ENCODE measurements at regions not wholly inside any gene's neighbourhood (a gene's known extent, or its start where the extent isn't known, plus 50 kb on each side); places are given as distances from the start of the nearest gene placed in this dataset.

DNA sequence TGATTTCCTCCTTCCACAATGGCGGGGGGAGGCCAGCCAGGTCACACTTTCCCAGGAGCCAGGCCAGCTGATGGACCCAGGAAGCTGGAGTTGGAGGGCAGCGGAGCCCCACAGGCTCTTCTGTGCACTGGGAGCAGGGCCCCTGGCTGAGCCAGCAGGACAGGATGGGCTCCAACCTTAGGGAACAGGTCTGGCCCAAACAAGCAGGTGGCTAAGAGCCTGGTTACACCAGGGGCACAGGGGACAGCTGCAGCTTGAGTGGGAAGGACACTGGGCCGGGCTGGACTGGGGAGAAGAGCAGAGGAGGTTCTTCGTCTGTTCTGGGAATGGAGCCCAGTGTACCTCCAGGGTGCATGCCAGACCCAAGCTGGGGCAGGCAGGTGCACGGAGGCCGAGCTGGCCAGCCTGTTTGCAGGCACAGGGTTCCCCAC, 102.3 kb downstream of the DLL1 start:
- no peaks in the 10 kb centered on the region for H3K36me3 ChIP-seq (ENCODE audit: control insufficient read depth, low read length)
- H3K9me3 ChIP-seq (ENCODE audit: control insufficient read depth, insufficient read depth, low read length) = peaks cover 31% of the 10 kb centered on the region; the same call in 1 of the 2 replicates
- H3F3A ChIP-seq (ENCODE audit: control insufficient read depth, insufficient read depth) = no peaks in the 10 kb centered on the region
- H3K4me1 ChIP-seq (ENCODE audit: control insufficient read depth, low read length) = no peaks in the 10 kb centered on the region
- no peaks in the 10 kb centered on the region for H3K79me2 ChIP-seq (ENCODE audit: control insufficient read depth, low read length)
- TF ChIP-seq, protein P1, sequence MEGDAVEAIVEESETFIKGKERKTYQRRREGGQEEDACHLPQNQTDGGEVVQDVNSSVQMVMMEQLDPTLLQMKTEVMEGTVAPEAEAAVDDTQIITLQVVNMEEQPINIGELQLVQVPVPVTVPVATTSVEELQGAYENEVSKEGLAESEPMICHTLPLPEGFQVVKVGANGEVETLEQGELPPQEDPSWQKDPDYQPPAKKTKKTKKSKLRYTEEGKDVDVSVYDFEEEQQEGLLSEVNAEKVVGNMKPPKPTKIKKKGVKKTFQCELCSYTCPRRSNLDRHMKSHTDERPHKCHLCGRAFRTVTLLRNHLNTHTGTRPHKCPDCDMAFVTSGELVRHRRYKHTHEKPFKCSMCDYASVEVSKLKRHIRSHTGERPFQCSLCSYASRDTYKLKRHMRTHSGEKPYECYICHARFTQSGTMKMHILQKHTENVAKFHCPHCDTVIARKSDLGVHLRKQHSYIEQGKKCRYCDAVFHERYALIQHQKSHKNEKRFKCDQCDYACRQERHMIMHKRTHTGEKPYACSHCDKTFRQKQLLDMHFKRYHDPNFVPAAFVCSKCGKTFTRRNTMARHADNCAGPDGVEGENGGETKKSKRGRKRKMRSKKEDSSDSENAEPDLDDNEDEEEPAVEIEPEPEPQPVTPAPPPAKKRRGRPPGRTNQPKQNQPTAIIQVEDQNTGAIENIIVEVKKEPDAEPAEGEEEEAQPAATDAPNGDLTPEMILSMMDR (IDR thresholded peaks at IDR 0.05; ENCODE audit: low read depth, low read length, poor library complexity, severe bottlenecking) = no peak
- no peak for TF ChIP-seq EZH2phosphoT487 (IDR thresholded peaks at IDR 0.05; ENCODE audit: borderline replicate concordance, low read length)
- H3K27ac ChIP-seq (ENCODE audit: low read depth, low read length) = no peak overlapping the region
- no peaks in the 10 kb centered on the region for H3K27me3 ChIP-seq (ENCODE audit: control insufficient read depth, low read length)
- no peak overlapping the region for H3K4me2 ChIP-seq (ENCODE audit: low read length)
- no peaks in the 10 kb centered on the region for H4K20me1 ChIP-seq (ENCODE audit: control insufficient read depth, insufficient read depth, low read depth, low read length)
- H3K9me2 ChIP-seq (replicated peaks; ENCODE audit: control insufficient read depth, low read length) = no peaks in the 10 kb centered on the region
- H3K4me3 ChIP-seq (ENCODE audit: low read length) = no peak overlapping the region

DNA sequence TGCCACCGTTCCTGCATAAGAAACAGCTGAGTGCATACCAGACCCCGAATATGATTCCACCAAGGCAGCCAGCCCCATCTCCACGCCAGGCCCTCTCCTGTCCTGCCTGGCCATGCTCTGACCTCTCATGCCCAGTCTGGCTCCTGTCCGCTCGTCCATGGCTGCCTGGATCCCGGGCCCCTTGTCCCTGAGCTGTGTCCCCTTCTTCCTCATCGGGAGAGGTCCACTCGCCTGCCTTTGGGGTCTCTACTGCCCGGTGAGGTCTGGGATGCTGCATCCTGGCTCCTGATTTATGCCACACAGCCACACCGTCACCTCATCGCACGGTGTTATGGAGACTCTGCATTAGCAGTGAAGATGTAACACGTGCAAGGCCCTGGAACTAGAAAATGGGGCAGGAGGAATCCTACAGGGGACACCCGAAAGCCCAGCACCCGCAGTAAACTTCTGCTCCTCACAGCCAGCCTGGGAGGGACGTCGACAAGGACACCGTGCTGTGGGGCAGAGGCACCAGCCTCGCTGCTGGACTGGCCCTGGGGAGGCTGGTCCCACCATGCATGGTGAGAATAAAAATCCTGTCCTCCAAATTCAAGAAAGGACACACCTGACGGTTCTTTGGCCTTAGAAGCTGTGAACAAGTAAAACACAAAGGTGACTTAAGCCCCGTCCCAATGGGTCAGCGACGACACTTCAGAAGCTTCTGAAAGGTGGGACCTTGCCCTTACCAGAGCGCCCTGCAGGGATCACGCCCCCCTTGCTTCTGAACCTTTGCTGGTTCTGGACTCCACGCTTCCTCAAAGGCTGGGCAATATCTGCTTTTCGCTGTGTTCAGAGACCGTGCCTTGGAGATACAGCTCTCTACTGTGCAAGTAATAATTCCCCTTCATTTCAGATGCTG, 103.0 kb downstream of the DLL1 start:
- Histone ChIP-seq H3K9me3 (ENCODE audit: control insufficient read depth, insufficient read depth, low read length) (peaks cover 36% of the 10 kb centered on the region; the same call in 1 of the 2 replicates), H3K4me1 (ENCODE audit: control insufficient read depth, low read length) (no peaks in the 10 kb centered on the region), H3K4me3 (ENCODE audit: low read length) (no peak overlapping the region), H3K9me2 (replicated peaks; ENCODE audit: control insufficient read depth, low read length) (no peaks in the 10 kb centered on the region), H3K36me3 (ENCODE audit: control insufficient read depth, low read length) (no peaks in the 10 kb centered on the region), H4K20me1 (ENCODE audit: control insufficient read depth, insufficient read depth, low read depth, low read length) (no peaks in the 10 kb centered on the region), H3K79me2 (ENCODE audit: control insufficient read depth, low read length) (no peaks in the 10 kb centered on the region), H3F3A (ENCODE audit: control insufficient read depth, insufficient read depth) (no peaks in the 10 kb centered on the region), H3K4me2 (ENCODE audit: low read length) (no peak overlapping the region), H3K27me3 (ENCODE audit: control insufficient read depth, low read length) (no peaks in the 10 kb centered on the region), H3K27ac (ENCODE audit: low read depth, low read length) (no peak overlapping the region)
- no peak for TF ChIP-seq EZH2phosphoT487 (IDR thresholded peaks at IDR 0.05; ENCODE audit: borderline replicate concordance, low read length)

DNA sequence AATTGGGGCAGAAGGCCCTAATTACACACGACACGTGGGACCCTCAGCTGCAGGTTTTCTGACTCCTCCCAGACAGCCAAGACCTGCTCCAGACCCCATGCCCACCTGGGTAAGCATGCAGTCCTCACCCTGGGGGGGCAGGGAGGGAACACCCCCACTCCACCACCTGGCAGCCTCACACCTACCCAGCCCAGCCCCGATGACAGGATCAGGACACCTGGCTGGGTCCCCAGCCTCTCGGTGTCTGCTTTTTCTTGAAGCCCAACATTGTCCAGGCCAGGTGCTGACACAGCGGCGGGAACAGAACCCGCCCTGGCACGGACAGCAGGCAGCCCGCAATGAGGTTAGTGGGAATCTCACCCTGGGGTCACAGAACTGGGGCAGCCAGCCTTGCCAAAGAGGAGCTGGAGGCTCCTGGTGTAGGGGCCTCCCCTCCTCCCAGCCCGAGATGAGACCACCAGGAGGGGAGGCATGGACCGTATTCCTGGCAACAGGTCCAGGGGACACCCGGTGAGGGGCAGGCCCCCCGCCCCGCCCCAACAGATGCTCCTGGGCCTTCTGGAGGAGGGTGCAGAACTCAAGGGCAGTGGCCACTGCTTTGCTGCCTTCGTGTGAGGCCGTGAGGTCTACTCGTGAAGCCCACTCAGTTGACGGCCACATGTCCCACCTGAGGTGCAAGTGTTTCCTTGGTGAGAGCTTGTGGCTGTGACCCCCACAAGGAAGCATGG, 103.8 kb downstream of the DLL1 start:
- TF ChIP-seq, protein P1 (IDR thresholded peaks at IDR 0.05; ENCODE audit: low read depth, low read length, poor library complexity, severe bottlenecking) = no peak
- no peak for TF ChIP-seq EZH2phosphoT487 (IDR thresholded peaks at IDR 0.05; ENCODE audit: borderline replicate concordance, low read length)
- no peaks in the 10 kb centered on the region for H4K20me1 ChIP-seq (ENCODE audit: control insufficient read depth, insufficient read depth, low read depth, low read length)
- H3K9me2 ChIP-seq (replicated peaks; ENCODE audit: control insufficient read depth, low read length) = no peaks in the 10 kb centered on the region
- H3K27ac ChIP-seq (ENCODE audit: low read depth, low read length) = no peak overlapping the region
- H3K4me3 ChIP-seq (ENCODE audit: low read length) = no peak overlapping the region
- no peaks in the 10 kb centered on the region for H3K79me2 ChIP-seq (ENCODE audit: control insufficient read depth, low read length)
- peaks cover 41% of the 10 kb centered on the region; the same call in 1 of the 2 replicates for H3K9me3 ChIP-seq (ENCODE audit: control insufficient read depth, insufficient read depth, low read length)
- H3K27me3 ChIP-seq (ENCODE audit: control insufficient read depth, low read length) = no peaks in the 10 kb centered on the region
- no peaks in the 10 kb centered on the region for H3F3A ChIP-seq (ENCODE audit: control insufficient read depth, insufficient read depth)
- no peaks in the 10 kb centered on the region for H3K4me1 ChIP-seq (ENCODE audit: control insufficient read depth, low read length)
- H3K4me2 ChIP-seq (ENCODE audit: low read length) = no peak overlapping the region
- H3K36me3 ChIP-seq (ENCODE audit: control insufficient read depth, low read length) = no peaks in the 10 kb centered on the region
